NCI-H1694 treated with DMSO at 0.1 percent for 48 hours (cell line): ENCODE measurements at regions not wholly inside any gene's neighbourhood (a gene's known extent, or its start where the extent isn't known, plus 50 kb on each side); places are given as distances from the start of the nearest gene placed in this dataset.
"Not testable (repeated sequence)": the region's sequence is repeated elsewhere in the genome, so short reads cannot be mapped to it uniquely, and the experiment has no call there.

Source experiments
- DNase-seq: peaks from one replicate; lab custom pipeline; 2025; lab: John Stamatoyannopoulos, UW

DNA sequence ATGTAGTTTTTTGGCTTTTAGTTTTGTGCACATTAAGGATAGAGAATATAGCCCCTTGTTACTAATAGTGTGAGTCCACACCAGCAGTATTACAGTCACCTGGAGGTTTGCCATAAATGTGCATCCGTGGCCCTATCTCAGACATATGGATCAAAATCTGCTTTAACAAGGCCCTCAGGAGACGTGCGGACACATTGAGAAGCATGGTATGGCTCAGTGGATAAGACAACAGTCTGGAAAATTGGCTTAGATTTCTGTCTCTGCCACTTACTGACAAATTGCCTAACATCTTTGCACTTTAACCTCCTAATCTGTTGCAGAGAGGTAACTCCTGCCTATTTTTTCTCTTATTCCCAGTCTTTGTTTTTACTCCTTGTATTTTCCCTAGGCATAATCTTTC is 307.2 kb upstream of the DLGAP1 start:
- no peak for DNase-seq

DNA sequence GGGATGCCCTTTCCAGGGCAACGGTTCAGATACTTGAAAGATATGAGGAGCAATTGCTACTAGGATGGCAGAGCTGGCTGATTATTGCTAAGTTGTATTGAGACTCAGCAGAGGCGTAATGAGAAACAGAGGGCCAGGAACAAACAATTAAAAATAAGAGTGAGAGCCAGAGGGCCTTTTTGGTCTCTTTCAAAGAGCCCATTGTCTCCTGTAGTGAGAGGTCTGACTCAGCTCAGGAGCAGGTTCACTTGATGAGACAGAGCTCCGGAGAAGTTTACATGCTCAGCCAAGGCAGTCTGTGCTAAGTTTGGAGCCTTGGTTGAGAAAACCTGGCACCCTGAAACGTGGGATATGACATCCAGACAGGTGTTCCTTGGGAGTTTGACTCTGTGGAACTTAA is 303.9 kb upstream of the DLGAP1 start:
- no peak for DNase-seq

DNA sequence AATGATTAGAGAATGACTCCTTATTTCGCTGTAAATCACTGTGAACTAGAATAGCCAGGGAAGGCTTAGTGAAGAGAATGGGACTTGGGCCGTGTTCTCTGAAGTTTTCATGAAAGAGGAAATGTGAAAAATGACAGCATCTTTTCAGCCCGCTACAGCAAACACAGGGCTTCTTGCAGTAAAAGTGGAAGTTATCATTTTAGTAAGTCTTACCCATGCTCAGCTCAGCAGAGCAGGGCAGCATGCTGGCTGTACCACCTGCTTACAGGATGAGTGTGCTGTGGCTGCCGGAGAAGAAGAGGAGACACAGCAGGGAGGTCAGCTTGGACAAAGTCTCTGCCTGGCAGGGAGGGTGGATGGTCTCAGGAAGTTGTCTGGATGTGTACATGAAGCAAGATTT is 300.7 kb upstream of the DLGAP1 start:
- DNase-seq: no peak

DNA sequence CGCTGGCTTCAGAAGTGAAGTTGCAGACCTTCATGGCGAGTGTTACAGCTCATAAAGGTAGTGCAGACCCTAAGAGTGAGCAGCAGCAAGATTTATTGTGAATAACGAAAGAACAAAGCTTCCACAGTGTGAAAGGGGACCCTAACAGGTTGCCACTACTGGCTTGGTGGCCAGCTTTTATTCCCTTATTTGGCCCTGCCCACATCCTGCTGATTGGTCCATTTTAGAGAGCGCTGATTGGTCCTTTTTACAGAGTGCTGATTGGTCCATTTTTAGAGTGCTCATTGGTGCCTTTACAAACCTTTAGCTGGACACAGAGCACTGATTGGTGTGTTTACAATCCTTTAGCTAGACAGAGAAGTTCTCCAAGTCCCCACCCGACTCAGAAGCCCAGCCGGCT is 298.0 kb upstream of the DLGAP1 start:
- DNase-seq: not testable (repeated sequence)

DNA sequence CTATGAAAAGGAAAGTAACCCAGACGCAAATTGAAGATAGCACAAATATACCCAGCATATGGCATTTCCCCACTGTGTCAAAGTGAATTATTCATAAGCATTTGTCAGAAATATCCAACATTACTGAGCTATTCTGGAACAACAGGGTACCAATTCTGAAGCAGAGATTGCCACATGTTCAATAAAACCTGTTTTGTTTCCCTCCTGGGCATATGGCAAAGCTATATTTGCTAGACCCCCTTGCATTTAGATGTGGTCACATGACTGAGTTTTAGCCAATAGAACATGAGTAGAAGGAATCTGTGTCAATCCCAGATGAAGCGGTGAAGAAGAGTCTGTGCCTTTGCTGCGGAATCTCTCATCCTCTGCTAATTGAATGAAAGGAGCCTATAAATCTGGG is 296.4 kb upstream of the DLGAP1 start:
- DNase-seq: peak; percentile 53

DNA sequence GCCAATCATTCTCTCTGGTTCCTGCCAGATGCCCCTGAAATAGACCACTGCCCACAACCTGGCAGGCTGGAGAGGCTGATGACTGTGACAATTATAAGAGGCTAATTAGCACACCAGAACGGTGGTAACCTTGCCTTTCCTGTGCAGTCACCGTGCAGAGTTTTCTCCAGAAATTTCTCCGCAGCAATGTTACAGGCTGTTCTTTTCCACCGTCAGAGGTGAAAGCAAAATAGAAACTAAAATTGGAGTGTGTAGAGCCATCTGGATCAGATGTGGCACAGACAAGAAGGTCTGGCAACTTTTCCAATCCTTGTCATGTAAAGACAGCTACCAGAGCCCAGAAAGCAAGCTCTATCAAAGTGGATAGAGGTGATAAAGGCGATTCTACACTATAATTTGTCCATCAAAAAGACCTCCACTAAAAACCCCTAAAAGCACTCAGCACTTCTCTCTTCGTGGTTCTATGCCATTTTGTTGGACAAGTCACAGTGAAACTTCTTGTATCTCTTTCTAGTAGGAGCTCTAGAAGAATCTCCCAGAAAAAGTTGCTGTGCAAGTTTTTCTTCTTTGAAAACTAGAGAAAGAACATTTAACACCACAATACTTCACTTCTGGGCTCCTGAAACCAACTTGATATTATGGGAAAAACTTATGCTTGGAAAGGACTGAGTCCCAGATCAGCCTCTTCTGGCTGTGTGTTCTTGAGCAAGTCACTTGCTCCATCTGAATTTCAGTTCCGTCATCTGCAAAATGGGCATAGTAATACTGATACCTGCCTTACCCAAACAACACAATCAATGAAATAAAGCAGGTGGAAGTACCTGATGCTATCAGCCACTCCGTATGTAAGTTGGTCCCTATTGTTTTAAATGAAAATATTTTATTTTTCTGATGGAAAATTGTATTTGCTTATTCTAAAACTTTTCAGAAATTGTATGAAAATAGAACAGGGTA is 295.6 kb upstream of the DLGAP1 start:
- DNase-seq: peak; percentile 27

DNA sequence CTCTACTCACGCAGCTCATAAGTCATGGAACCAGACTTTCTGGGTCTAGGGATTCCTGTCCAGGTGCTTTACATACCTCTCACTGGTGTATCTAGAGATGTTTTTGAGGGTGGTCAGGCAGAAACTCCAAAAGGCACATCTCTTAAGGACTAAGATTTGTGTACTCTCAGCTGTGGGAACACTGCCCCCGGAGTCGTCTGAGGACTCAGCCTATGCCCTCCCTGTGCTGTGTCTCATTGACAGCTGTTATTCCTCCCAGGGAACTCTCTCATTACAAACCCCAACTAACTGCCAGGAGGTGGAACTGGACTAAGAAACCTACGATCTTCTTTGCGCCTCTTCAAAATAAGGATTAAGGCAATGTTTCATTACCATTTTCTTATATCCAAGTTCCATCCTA is 293.9 kb upstream of the DLGAP1 start:
- peak; percentile 6 for DNase-seq

DNA sequence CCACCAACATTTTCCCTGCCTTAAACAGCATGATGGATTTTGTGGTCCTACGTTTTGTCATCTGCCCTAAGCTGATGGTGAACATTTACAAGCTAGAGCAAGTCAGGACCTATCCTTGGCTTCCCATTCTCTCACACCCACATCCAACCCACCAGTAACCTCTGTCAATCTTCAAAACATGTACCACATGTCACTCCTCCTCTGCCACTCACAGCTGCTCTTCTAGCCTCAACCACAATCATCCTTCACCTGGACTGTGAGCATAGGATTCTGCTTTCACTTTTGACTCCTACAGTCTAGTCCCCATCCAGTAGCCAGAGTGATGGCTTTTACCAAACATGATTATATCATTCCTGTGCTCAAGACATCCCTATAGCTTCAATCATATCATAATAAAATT is 279.8 kb upstream of the DLGAP1 start:
- DNase-seq: no peak

DNA sequence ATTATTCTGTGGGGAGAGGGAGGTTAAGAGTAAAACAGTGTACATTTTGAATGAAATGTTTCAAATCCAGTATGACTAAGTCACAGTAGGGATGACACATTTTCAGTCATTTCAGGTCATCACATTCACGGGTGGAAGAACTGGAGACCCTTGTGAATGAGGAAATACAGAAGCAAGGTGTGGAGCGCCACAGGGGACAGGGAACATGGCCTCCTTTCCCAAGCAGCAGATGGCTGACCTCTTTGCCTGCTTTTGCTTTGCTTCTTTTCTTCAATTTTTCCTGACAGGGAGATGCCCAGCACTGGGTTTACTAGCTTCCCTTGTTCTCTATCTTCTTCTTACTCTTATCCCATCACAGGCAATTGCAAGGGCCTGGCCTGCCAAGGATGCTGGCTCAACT is 278.9 kb upstream of the DLGAP1 start:
- DNase-seq: no peak

DNA sequence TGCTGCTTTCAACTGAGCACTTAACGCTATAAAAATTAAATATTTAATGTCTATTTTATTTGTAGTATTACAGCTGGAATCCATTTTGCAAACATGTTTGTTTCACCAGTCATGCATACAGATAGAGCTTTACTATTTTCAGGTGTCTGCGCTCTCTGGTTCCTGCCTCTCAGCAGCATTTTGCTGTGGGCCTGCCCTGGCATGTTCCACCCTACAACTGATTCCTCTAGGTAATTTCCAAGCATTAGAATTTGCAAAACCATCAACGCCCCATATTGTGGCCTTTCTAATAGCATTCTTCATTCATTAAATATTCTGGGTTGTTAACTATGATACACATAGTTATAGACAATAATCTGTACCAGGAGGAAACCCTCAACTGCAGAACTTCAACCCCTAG is 266.4 kb upstream of the DLGAP1 start:
- DNase-seq: no peak

DNA sequence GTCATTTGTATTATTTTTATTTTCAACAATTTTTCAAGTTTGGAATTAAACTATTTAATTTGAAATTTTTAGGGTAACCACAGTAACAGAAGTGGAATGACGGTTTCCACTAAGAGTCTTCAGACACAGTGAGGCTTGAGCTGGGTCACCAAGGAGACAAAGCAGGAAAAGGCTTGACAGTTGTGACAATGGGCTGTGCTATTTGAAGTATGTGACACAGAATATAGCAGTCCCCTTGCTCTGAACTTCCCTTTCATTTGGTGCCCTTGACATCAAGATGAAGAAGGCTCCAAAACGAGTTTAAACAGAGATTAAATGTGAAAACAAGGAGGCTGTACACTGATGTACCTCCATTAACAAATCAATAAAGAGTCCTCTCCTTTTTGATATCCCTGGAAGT is 265.4 kb upstream of the DLGAP1 start:
- no peak for DNase-seq

DNA sequence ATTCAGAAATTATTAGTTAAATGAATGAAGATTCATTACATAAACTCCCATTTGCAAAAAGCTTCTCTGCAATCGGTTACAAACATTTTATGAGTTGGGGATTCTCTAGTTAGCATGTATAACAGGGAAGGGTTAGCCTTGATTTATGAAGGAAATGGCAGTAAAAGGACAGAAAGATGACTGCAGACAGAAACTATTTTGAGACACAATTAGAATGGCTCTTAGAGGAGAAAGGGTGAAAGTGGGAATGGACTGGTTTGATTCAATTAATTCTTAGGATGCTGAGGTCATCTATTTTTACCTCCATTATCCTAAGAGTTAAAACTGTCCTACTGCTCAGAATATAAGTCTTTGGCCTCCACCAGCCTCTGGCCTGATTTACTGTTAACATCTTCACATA is 250.8 kb upstream of the DLGAP1 start:
- no peak for DNase-seq

DNA sequence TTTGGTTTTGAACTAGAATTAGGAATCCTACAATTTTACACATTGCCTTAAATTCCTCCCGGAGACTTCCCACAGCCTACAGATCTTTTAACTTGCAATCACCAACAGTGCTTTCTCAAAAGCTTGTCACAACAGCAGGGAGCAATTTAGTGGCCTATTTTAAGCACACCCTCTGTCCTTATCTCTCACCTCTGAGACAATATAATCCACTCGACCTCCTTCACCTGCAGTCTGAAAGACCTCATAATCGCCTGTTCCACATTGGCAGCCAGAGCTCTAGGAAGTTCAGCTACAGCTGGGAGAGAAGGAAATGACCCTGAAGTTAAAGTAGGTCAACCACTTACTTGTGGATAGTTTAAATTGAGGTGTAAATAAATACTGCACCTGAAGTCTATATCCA is 249.7 kb upstream of the DLGAP1 start:
- no peak for DNase-seq

DNA sequence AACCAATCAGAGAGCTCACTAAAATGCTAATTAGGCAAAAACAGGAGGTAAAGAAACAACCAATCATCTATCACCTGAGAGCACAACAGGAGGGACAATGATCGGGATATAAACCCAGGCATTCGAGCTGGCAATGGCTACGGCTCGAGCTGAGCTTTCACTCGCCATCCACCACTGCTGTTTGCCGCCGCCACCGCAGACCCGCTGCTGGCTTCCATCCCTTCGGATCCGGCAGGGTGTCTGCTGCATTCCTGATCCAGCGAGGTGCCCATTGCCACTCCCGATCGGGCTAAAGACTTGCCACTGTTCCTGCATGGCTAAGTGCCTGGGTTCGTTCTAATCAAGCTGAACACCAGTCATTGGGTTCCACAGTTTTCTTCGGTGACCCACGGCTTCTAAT is 236.7 kb upstream of the DLGAP1 start:
- DNase-seq: no peak

DNA sequence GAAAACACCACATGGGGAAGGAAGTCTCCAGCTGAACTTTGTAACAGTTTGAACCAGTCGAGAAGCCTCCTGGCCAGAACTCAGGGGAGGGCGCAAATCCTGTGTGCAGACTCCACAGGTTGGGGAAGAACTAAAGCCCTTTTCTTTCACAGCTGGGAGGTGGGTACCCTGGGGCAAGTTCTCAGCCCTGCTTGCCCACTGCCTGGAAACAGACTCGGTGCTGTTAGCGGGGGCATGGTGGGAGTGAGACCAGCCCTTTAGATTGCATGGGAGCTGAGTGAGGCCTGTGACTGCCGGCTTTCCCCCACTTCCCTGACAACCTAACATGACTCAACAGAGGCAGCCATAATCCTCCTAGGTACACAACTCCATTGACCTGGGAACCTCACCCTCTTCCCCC is 223.6 kb upstream of the DLGAP1 start:
- DNase-seq: not testable (repeated sequence)

DNA sequence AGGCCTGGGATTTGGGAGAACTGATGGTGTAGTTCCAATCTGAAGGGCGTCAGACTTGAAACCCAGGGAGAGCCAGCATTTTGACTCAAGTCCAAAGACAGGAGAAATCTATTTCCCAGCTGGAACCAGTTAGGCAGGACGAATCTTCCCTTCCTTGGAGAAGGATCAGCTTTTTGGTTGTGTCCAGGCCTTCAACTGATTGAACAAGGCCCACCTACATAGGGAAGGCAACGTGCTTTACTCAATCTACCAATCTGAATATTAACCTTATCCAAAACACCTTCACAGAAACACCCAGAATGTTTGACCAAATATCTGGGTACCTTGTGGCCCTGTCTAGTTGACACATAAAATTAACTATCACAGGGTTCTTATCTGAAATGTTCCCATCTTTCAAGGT is 221.9 kb upstream of the DLGAP1 start:
- no peak for DNase-seq

DNA sequence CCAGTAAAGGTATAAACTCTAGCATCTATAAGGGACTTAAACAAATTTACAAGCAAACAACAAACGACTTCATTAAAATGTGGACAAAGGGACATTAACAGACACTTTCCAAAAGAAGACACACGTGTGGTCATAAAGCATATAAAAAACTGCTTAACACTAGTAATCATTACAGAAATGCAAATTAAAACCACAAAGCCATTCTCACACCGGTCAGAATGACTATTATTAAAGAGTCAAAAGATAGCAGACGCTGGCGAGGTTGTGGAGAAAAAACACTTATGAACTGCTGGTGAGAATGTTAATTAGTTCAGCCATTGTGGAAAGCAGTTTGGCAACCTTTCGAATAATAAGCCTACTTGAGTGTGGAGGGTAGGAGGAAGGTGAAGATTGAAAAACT is 217.1 kb upstream of the DLGAP1 start:
- DNase-seq: no peak

DNA sequence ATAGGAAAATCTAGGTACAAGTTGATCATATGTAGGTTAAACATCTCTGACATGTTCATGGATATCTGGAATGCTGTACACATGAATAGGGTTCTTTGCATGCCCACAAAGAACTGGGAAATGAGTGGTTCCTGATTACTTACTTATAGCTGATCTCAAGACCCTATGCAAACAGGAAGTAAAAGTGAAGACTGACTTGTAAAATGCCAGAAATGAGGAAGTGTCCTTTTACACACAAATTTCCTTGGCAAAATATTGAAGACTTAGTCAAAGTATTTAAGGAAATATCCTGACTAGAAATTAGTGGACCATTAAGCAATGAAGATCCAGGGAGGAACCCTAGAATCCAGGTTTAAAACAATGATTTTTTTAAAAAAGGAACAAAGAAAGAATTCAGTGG is 203.7 kb upstream of the DLGAP1 start:
- DNase-seq: no peak

DNA sequence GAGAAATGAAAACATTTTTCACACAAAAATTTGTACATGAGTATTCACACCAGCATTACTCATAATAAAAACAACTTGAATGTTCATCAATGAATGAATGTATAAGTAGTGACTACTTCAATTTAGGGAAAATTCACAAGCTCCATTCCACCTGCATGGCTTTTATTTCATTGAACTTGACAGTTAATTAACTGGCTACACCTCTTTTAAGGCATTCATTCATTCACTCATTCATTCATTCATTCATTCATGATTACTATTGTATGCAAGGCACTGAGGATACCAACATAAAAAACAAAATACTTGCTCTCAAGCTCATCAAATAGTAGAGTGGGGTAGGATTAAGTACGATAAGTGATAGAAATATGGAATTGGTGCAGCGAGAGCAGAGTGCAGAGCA is 198.3 kb upstream of the DLGAP1 start:
- no peak for DNase-seq

DNA sequence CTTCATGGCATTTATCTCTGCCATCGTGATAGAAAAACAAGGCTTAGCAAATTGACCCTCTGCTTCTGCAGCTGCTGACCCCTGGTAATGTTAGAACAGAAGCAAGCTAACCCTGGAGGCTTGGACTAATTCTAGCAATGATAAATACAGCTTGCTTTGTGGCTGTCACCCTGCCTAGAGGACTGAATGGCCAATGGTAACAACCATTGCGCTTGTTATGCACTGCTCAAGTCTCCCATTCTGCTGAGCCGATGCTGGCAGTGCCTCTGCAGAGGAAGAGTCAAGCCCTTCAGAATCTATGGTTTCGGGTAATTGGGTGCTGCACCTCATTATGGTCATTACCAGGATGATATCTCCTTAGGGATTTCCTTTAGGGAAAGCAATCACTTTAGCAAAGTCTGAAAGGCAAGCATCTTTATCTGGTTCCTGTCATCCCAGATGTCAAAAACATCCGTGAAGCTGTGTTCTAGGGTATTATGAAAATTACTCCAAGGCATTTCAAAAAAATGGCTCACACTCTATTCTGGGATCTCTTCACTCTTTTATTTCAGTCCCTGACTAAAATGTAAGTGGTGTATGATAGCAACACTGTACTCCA is 186.8 kb upstream of the DLGAP1 start:
- DNase-seq: no peak

DNA sequence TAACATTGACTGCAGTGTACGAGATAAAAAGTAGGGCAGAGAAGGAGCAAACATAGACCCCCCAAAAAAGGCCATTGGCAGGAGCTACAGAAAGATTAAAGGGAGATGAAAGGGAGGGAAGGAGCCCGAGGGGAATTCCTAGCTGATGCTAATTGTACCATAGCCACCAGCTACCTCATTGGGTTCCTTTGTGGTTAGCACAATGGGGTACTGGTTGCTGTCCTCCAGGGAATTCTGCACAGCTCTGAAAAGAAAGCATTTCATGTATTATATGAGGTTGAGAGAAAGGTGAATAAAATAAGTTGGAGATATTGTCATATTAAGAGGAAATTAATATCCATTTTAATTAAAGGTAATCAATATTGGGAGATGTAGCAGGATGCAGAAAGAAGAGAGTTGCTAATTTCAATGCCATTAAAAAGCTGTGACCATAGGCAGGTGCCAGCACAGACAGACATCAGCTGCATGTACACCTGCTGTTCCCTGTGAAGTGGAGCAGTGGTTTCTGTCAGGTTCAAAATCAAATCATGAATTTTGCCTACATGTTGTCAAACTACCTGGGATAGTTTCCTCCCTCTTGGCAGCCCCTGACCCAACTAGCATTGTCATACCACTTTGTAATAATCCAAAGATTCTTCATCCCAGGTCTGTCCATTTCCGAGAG is 185.4 kb upstream of the DLGAP1 start:
- DNase-seq: no peak

DNA sequence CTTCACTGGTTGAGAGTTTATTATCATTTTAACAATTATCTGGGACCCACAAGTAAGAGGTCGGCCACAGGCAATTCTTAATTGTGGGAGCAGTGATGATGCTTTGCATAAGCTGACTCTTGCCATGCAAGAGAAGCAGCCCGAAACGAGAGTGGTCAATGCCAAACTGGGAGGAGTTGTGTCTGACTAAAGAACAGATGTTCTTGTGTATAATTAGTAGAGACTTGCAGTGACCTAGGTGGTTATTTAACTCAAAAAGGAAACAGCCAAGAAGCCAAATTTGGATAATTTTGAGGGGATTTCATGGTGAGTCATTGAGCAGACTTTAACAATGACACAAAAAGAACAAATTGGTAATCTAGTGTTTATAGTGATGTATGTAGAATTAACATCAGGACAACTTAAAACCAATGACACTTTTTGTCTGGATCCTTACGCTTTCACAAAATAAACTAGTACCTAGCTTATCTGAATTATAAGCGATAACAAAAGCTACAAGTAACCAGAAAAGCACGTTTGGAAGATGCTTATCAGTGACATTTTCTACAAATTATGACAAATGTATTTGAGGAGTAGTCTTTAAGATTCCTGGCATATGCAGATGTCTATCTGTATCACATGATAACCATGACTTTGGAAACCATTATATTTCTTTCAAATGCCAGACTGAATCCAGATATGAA is 184.7 kb upstream of the DLGAP1 start:
- DNase-seq: no peak

DNA sequence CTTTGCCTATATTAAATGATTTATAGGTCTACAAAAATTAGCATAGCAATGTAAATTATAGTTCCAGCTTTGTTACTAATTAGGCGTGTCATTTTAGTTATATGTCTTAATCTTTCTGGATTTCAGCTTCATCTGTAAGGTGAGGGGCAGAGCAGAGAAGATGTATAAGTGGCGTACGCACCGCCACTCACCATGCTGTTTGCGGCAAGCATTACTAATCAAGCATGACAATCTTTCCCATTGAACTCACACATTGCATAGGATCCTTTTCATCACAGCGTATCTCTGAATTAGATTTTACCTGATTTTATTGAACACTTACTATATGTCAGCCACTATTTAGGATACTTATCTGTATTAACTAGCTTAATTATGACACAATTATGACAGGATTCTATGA is 183.6 kb upstream of the DLGAP1 start:
- no peak for DNase-seq
